Activated T-cell treated with anti-CD3 and anti-CD28 coated beads, Interleukin-2, amount 50 U/mL, for 4 hours (primary cell): ENCODE measurements at regions not wholly inside any gene's neighbourhood (a gene's known extent, or its start where the extent isn't known, plus 50 kb on each side); places are given as distances from the start of the nearest gene placed in this dataset.
"Not testable (repeated sequence)": the region's sequence is repeated elsewhere in the genome, so short reads cannot be mapped to it uniquely, and the experiment has no call there.

ENCODE experiments used
- ATAC-seq, 2 donors: fragments of 200-7000 bp; cut with Tn5 transposase; one replicate each; pipeline ENCODE4 v1.10.0; 2021
- DNase-seq: peaks from one replicate; pipeline ENCODE4 v3.0.0-alpha.2; 2020
- H3K27me3 Mint-ChIP-seq: one replicate; pipeline ENCODE4 v1.8.0; 2021; ENCODE audit warnings: low read depth, mixed read lengths
- H3K36me3 Mint-ChIP-seq: one replicate; pipeline ENCODE4 v1.8.0; 2022; ENCODE audit warnings: mixed read lengths; ENCODE audit not compliant: insufficient read depth
- H3K4me1 Mint-ChIP-seq: one replicate; pipeline ENCODE4 v1.8.0; 2021; ENCODE audit warnings: low read depth, mixed read lengths
- H3K4me3 Mint-ChIP-seq: one replicate; pipeline ENCODE4 v1.8.0; 2021; ENCODE audit warnings: mild to moderate bottlenecking, moderate library complexity, mixed read lengths
- H3K9me3 Mint-ChIP-seq: one replicate; pipeline ENCODE4 v1.8.0; 2021; ENCODE audit warnings: mixed read lengths

DNA sequence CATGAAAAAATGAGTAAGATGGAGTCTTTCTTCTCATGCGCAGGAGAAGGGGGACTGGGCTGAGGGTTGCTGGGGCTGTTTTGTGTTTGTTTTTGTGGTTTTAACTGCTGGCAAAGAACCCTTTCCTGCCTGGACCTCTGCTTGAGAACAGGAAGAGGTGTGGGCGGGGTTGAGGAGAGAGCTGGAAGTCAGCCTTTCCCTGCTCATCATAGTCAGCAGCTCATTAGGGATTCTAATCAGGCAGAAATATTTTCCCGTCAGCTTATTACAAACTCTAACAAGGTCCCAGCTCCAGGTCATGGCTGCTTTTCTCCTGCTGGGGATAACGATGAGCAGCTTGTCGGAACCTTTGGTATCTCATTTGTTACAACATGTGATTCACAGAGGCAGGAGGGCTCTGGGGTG lies 185.0 kb upstream of the NRXN3 start:
- DNase-seq (no peak), ATAC-seq (no peak)
- Mint-ChIP-seq H3K4me3 (no peak overlapping the region), H3K27me3 (peaks cover 13% of the 10 kb centered on the region), H3K36me3 (no peaks in the 10 kb centered on the region), H3K9me3 (no peaks in the 10 kb centered on the region), H3K4me1 (no peaks in the 10 kb centered on the region)

DNA sequence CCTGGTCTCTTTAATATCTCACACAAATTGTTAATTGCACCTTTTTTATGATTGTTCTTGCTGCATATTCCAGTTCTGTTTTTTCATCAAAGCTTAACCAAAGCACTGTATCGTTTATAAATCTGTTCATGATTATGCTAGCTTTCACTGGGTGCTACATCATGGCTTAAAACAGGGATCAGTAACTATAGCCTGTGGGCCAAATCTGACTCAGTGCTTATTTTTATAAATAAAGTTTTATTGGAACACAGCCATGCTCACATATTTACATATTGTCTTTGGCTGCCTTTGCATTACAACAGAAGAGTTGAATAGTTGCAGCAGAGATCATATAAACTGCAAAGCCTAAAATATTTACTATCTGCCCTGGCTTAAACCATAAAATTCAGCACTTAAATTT lies 183.4 kb upstream of the NRXN3 start:
- H3K4me1 Mint-ChIP-seq = no peaks in the 10 kb centered on the region
- no peak for ATAC-seq
- no peaks in the 10 kb centered on the region for H3K9me3 Mint-ChIP-seq
- peaks cover 6% of the 10 kb centered on the region for H3K27me3 Mint-ChIP-seq
- no peaks in the 10 kb centered on the region for H3K36me3 Mint-ChIP-seq
- no peak overlapping the region for H3K4me3 Mint-ChIP-seq
- no peak for DNase-seq

DNA sequence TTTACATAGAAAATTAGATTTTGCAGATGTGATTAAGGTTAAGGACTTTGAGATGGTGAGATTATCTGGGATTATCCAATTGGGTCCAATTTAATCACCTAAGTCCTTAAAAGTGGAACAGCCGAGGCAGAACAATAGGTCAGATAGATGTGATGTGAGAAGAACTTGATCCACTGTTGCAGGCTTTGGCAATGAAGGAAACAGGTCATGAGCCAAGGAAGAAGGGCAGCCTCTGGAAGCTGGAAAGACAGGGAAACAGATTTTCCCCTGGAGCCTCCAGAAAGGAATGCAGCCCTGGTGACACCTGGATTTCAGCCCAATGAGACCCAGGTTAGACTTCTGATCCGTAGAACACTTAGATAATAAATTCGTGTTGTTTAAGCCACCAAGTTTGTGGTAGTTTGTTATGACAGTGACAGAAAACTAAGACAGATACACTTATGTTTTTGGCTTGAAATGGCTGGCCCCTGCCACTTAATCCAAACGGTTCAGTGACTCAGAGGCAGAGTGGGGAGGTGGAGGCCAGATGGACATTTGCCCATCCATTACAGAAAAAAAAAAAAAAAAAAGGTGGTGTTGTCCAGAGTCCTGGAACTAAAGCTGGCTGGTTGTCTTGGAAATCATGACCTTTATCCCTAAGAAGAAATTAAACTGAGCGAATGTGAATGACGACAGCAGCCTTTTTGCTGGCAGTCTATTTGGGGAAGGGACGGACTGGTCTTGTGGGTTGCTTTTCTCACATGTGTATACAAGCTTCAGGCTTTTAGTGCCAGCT lies 181.9 kb upstream of the NRXN3 start:
- peaks cover 6% of the 10 kb centered on the region for H3K27me3 Mint-ChIP-seq
- H3K4me1 Mint-ChIP-seq = no peaks in the 10 kb centered on the region
- ATAC-seq = no peak
- no peak for DNase-seq
- H3K36me3 Mint-ChIP-seq = no peaks in the 10 kb centered on the region
- no peak overlapping the region for H3K4me3 Mint-ChIP-seq
- H3K9me3 Mint-ChIP-seq = no peaks in the 10 kb centered on the region

DNA sequence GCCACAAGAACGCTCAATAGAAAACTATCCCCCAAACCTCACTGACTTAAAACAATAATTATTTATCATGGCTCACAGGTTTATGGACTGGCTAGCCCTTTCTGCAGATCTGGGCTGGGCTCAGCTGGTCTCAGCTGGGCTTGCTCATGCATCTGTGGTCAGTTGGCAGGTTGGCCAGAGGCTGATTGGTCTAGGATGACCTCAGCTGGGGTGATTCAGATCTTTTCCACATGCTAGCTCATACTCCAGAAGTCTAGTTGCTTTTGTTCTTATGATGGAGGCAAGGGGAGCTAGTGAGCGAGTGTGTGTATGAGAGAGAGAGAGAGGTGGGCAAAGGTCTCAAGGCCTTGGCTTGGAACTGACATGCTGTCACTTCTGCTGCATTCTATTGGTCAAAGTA lies 181.2 kb upstream of the NRXN3 start:
- H3K4me3 Mint-ChIP-seq = no peak overlapping the region
- no peaks in the 10 kb centered on the region for H3K4me1 Mint-ChIP-seq
- peaks cover 3% of the 10 kb centered on the region for H3K27me3 Mint-ChIP-seq
- DNase-seq (no peak), ATAC-seq (no peak)
- H3K9me3 Mint-ChIP-seq = no peaks in the 10 kb centered on the region
- H3K36me3 Mint-ChIP-seq = no peaks in the 10 kb centered on the region

DNA sequence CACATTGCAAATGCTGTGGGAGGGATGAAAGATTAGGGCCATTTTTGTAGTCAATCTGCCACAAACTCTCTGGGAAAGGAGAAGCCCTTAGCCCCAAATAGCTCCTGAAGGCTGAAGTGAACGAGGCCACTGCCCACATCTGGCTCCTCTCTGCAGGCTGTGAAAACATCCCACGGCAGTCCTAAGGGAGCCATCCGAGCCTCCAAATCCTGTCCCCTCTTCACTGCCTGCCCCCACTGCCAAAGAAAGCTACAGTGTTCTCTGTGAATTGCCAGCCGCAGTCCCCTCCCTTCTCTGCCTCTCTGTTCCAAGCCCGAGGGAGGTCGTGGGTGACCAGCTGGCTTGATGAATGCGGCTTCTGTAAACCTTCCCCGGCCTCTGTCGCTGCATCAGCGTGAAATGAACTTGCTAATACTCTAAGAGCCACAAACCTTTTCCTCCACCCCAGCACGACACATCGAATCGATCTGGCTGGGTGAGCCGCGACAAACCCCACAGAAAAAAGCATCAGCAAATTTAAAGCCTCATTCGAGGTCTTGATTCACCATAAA lies 180.7 kb upstream of the NRXN3 start:
- Mint-ChIP-seq H3K36me3 (no peaks in the 10 kb centered on the region), H3K27me3 (peaks cover 3% of the 10 kb centered on the region), H3K4me3 (no peak overlapping the region), H3K4me1 (no peaks in the 10 kb centered on the region), H3K9me3 (no peaks in the 10 kb centered on the region)
- ATAC-seq (no peak), DNase-seq (no peak)

DNA sequence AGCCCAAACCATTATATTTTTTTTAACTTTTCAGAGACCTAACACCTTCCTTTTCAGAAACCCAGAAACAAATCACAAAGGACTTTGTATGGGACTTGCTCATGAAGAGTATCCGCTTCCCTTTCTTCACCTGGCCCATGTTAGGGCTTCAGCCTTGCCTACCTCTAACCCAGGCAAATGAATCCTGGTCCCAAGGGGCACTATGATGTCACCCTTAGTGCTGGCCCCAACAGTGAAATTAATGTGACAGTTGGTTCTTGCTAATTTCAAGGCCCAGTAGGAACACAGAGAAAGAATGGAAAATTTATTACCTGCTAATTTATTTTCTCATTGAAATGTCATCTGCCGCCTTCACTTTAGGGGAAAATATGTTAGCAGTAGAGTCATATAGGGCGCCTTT lies 179.8 kb upstream of the NRXN3 start:
- H3K27me3 Mint-ChIP-seq = no peaks in the 10 kb centered on the region
- H3K4me3 Mint-ChIP-seq = no peak overlapping the region
- no peaks in the 10 kb centered on the region for H3K4me1 Mint-ChIP-seq
- no peaks in the 10 kb centered on the region for H3K36me3 Mint-ChIP-seq
- no peaks in the 10 kb centered on the region for H3K9me3 Mint-ChIP-seq
- DNase-seq (no peak), ATAC-seq (no peak)

DNA sequence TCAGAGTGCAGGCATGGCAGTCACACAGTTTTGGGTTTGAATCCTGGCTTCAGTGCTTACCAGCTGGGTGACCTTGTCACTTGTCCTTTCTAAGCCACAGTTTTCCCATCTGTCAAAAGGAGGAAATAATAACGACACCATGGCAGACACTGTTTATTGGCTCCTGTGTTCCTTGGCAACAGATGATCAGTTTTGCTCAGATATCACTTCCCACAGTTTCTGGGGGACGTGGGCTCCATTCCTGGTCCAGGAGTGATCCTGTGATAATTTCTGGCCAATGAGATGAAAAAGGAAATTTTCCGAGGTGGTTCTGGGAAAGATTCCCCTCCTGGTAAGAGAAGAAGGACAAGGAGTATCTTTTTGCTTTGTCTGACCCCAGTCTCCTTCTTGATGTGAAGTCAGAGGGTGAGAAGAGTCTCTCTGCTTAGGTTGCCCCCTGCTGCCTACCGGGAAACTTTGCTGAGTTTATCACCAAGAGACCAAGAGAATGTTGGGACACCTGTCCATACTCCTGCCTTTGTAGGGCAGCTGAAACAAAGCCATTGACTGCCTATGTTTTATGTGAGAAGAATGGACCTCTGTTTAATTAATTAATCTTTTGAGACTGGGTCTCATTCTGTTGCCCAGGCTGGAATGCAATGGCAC lies 178.9 kb upstream of the NRXN3 start:
- no peaks in the 10 kb centered on the region for H3K36me3 Mint-ChIP-seq
- no peaks in the 10 kb centered on the region for H3K4me1 Mint-ChIP-seq
- DNase-seq (no peak), ATAC-seq (no peak)
- H3K4me3 Mint-ChIP-seq = no peak overlapping the region
- no peaks in the 10 kb centered on the region for H3K27me3 Mint-ChIP-seq
- peaks cover 2% of the 10 kb centered on the region for H3K9me3 Mint-ChIP-seq

DNA sequence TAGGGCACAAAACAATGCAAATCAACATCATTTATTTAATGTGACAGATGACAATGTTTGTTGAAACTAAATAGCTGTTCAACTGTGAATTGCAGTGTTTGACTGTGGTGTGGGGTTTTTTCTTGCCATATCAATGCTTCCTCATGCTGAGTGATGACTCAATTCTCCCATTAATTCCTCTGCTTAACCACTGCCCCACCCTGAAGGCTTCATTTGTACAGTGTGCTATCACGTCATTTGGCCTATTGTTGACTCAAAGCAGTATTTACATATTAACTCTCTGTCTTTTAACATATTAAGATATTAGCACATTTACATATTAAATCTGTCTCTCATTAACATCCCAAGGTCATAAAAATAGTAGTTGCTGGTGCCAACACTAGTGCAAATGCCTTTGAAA lies 164.8 kb upstream of the NRXN3 start:
- DNase-seq (no peak), ATAC-seq (peak in 1 of 2 donors; percentile 27)
- Mint-ChIP-seq H3K36me3 (no peaks in the 10 kb centered on the region), H3K9me3 (peaks cover 31% of the 10 kb centered on the region), H3K27me3 (peaks cover 9% of the 10 kb centered on the region), H3K4me1 (no peaks in the 10 kb centered on the region), H3K4me3 (no peak overlapping the region)

DNA sequence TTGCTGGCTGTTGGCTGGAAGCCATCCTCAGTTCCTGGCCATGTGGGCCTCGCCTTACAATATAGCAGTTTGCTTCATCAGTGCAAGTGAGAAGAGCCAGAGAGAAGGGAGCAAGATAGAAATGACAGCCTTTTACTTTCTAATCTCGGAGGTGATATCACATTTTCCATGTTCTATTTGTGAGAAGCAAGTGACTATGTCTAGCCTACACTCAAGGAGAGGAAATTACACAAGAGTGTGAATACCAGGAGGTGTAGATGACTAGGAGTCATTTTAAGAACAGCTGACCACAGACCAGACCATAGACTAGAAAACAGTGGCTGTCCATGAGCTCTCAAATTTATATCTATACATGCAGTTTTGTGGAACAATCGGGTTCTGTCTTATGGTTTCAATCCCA lies 163.0 kb upstream of the NRXN3 start:
- H3K27me3 Mint-ChIP-seq = peaks cover 9% of the 10 kb centered on the region
- H3K4me1 Mint-ChIP-seq = no peaks in the 10 kb centered on the region
- no peaks in the 10 kb centered on the region for H3K36me3 Mint-ChIP-seq
- DNase-seq (no peak), ATAC-seq (no peak)
- H3K9me3 Mint-ChIP-seq = peaks cover 18% of the 10 kb centered on the region
- no peak overlapping the region for H3K4me3 Mint-ChIP-seq

DNA sequence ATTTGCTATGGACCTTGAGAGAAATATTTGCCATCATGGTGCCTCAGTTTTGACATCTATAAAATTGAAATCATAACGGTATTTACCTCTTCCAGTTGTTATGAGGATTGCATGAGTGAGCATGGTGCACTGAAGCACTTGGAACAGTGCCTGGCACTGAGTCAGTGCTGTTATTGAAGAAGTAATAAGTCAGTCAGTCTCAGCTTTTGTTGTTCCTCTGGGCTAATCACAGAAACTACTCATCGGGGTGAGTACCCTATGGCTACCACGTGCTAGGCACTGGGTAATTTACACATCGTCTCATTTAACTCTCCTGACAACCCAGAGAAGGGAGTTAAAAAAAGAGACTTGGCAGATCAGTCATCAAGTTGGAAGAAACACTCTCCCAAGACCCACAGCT lies 159.5 kb upstream of the NRXN3 start:
- no peak for ATAC-seq

DNA sequence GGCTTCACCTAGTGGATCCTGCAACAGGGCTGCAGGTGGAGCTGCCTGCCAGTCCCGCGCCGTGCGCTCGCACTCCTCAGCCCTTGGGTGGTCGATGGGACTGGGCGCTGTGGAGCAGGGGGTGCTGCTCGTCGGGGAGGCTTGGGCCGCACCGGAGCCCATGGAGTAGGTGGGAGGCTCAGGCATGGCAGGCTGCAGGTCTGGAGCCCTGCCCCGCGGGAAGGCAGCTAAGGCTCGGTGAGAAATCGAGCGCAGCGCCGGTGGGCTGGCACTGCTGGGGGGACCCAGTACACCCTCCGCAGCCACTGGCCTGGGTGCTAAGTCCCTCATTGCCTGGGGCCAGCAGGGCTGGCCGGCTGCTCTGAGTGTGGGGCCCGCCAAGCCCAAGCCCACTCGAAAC lies 156.3 kb upstream of the NRXN3 start:
- not testable (repeated sequence) for H3K27me3 Mint-ChIP-seq, ATAC-seq, DNase-seq, H3K36me3 Mint-ChIP-seq, H3K4me3 Mint-ChIP-seq, H3K9me3 Mint-ChIP-seq, H3K4me1 Mint-ChIP-seq

More for the DNA sequence above, 159.5 kb upstream of the NRXN3 start:
- Mint-ChIP-seq H3K36me3 (no peaks in the 10 kb centered on the region), H3K4me3 (no peak overlapping the region), H3K9me3 (peaks cover 2% of the 10 kb centered on the region), H3K27me3 (peaks cover 10% of the 10 kb centered on the region), H3K4me1 (no peaks in the 10 kb centered on the region)
- DNase-seq = no peak

DNA sequence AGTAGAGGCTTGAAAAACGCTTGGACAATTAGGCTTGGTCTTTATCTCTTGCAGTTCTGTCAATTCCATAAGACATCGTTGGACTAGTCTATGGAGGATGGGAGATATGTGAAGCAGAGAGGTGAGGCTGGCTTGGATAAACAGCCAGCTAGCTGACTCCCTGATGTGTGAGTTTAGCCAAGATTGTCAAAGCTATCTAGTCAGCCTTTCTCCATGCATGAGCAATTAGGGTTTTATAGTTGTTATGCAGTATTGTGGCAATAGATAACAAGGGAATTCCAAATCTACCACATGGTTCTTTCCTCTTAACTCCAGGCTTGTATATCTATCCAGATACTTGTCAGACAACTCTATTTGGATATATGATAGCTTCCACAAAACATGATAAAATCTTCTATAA lies 153.6 kb upstream of the NRXN3 start:
- H3K4me3 Mint-ChIP-seq = no peak overlapping the region
- no peaks in the 10 kb centered on the region for H3K36me3 Mint-ChIP-seq
- ATAC-seq = no peak
- no peaks in the 10 kb centered on the region for H3K9me3 Mint-ChIP-seq
- DNase-seq = no peak
- peaks cover 6% of the 10 kb centered on the region for H3K27me3 Mint-ChIP-seq
- H3K4me1 Mint-ChIP-seq = no peaks in the 10 kb centered on the region

DNA sequence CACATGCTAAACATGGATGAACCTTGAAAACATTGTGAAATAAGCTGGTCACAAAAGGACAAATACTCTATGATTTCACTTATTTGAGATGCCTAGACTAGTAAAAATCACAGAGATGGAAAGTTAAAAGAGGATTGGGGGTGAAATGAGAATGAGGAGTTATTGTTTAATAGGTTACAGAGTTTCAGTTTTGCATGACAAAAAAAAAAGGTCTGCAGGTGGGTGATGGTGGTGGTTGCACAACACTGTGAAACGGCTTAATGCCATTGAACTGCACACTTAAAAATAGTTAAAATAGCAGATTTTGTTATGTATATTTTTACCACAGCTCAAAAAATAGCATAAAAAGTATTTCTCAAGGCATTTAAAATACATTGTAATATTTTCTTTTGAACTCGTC lies 151.9 kb upstream of the NRXN3 start:
- ATAC-seq (no peak), DNase-seq (no peak)
- H3K27me3 Mint-ChIP-seq = peaks cover 7% of the 10 kb centered on the region
- no peaks in the 10 kb centered on the region for H3K9me3 Mint-ChIP-seq
- peaks cover 2% of the 10 kb centered on the region for H3K36me3 Mint-ChIP-seq
- H3K4me1 Mint-ChIP-seq = no peaks in the 10 kb centered on the region
- no peak overlapping the region for H3K4me3 Mint-ChIP-seq

DNA sequence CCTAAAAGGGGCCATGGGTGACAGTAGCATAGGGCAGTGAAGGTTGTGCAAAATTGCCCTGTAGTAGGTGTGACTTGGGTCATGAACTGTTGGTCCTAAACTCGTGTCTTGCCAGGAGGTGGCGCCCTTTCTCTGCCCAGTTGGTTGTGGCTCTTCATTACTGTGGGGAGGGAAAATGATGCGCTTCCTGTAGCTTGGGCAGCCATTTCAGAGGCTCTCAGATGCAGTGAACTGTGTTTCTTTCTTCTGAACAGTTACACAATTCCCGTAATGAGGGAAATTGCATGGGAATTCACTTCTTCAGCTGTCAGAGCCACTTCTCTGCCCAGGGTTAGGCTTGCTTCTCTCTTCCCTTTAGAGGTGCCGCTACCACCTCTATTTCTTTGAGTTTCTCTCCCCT lies 148.1 kb upstream of the NRXN3 start:
- Mint-ChIP-seq H3K36me3 (peaks cover 2% of the 10 kb centered on the region), H3K27me3 (peaks cover 10% of the 10 kb centered on the region), H3K4me3 (no peak overlapping the region), H3K9me3 (no peaks in the 10 kb centered on the region), H3K4me1 (no peaks in the 10 kb centered on the region)
- DNase-seq (no peak), ATAC-seq (peak; percentile 40 to 41)

DNA sequence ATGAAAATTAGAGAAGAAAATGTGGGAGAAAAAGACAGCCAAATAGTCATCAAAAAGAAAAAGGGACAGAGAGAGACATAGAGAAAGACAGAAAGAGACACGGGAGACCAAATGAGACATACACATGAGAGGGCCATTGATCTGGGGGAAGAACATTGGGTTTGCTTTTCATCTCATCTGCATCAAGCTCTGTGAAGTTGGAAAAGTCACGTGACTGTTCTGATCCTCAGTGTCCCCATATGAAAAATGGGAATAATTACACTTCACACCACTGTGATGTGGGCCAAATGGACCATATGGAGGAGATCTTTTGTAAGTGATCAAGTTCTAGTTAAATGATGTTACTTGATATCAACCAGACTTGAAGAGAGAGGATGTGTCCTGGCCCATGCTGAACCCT lies 147.1 kb upstream of the NRXN3 start:
- H3K36me3 Mint-ChIP-seq = peaks cover 2% of the 10 kb centered on the region
- DNase-seq (no peak), ATAC-seq (no peak)
- H3K9me3 Mint-ChIP-seq = no peaks in the 10 kb centered on the region
- no peaks in the 10 kb centered on the region for H3K4me1 Mint-ChIP-seq
- H3K27me3 Mint-ChIP-seq = peaks cover 10% of the 10 kb centered on the region
- H3K4me3 Mint-ChIP-seq = no peak overlapping the region
